HUES48 (cell line): ENCODE measurements at regions not wholly inside any gene's neighbourhood (a gene's known extent, or its start where the extent isn't known, plus 50 kb on each side); places are given as distances from the start of the nearest gene placed in this dataset.

Experiments used
- H3K27ac ChIP-seq: one replicate; pipeline ENCODE4 v1.7.0; 2013; ENCODE audit warnings: low read depth, low read length, inconsistent platforms
- H3K27me3 ChIP-seq: 2 replicates; pipeline ENCODE4 v1.6.1; 2013; ENCODE audit warnings: mild to moderate bottlenecking, low read length; ENCODE audit not compliant: control insufficient read depth, insufficient read depth
- H3K36me3 ChIP-seq: 2 replicates; pipeline ENCODE4 v1.6.1; 2013; ENCODE audit warnings: low read length; ENCODE audit not compliant: control insufficient read depth, insufficient read depth
- H3K4me1 ChIP-seq: 2 replicates; pipeline ENCODE4 v1.6.1; 2013; ENCODE audit warnings: mild to moderate bottlenecking, low read length; ENCODE audit not compliant: control insufficient read depth, insufficient read depth
- H3K4me3 ChIP-seq: 2 replicates; pipeline ENCODE4 v1.5.1; 2013; ENCODE audit warnings: mild to moderate bottlenecking, low read depth, low read length
- H3K9ac ChIP-seq: 2 replicates; pipeline ENCODE4 v1.6.1; 2013; ENCODE audit warnings: mild to moderate bottlenecking, low read depth, low read length, moderate library complexity
- H3K9me3 ChIP-seq: 2 replicates; pipeline ENCODE4 v1.6.1; 2013; ENCODE audit warnings: low read length; ENCODE audit not compliant: control insufficient read depth, insufficient read depth

GRCh38 chr12:13587721-13588390 lies 391.3 kb downstream of the EMP1 start:
- H3K36me3 ChIP-seq, result no peaks in the 10 kb centered on the region
- H3K27me3 ChIP-seq, result no peaks in the 10 kb centered on the region
- H3K27ac ChIP-seq, result no peak overlapping the region
- no peaks in the 10 kb centered on the region for H3K9me3 ChIP-seq
- H3K4me1 ChIP-seq, result peaks cover 25% of the 10 kb centered on the region
- no peak overlapping the region for H3K9ac ChIP-seq
- H3K4me3 ChIP-seq, result peak overlapping the region; percentile 7; the same call in 1 of the 2 replicates

- H3K9me3 ChIP-seq, result no peaks in the 10 kb centered on the region
- no peak overlapping the region for H3K4me3 ChIP-seq
- H3K9ac ChIP-seq, result no peak overlapping the region
- H3K4me1 ChIP-seq, result peaks cover 26% of the 10 kb centered on the region
- no peak overlapping the region for H3K27ac ChIP-seq
- H3K27me3 ChIP-seq, result no peaks in the 10 kb centered on the region
- no peaks in the 10 kb centered on the region for H3K36me3 ChIP-seq
These were observed 389.8 kb downstream of the EMP1 start for GRCh38 chr12:13586361-13586760.

- Histone ChIP-seq H3K4me3 (no peak overlapping the region), H3K27me3 (no peaks in the 10 kb centered on the region), H3K4me1 (peaks cover 26% of the 10 kb centered on the region), H3K27ac (no peak overlapping the region), H3K9me3 (no peaks in the 10 kb centered on the region), H3K36me3 (no peaks in the 10 kb centered on the region), H3K9ac (no peak overlapping the region)
These were observed 388.0 kb downstream of the EMP1 start for GRCh38 chr12:13584541-13584940.

GRCh38 chr12:13583630-13584029 lies 387.1 kb downstream of the EMP1 start:
- Histone ChIP-seq H3K9ac (no peak overlapping the region), H3K27ac (no peak overlapping the region), H3K27me3 (no peaks in the 10 kb centered on the region), H3K36me3 (no peaks in the 10 kb centered on the region), H3K9me3 (no peaks in the 10 kb centered on the region), H3K4me3 (no peak overlapping the region), H3K4me1 (peaks cover 23% of the 10 kb centered on the region)

- Histone ChIP-seq H3K27ac (no peak overlapping the region), H3K9me3 (no peaks in the 10 kb centered on the region), H3K27me3 (no peaks in the 10 kb centered on the region), H3K4me1 (peaks cover 12% of the 10 kb centered on the region), H3K4me3 (no peak overlapping the region), H3K36me3 (no peaks in the 10 kb centered on the region), H3K9ac (no peak overlapping the region)
These were observed 385.9 kb downstream of the EMP1 start for GRCh38 chr12:13582421-13582820.

- H3K4me3 ChIP-seq, result no peak overlapping the region
- H3K9me3 ChIP-seq, result no peaks in the 10 kb centered on the region
- H3K9ac ChIP-seq, result no peak overlapping the region
- no peaks in the 10 kb centered on the region for H3K27me3 ChIP-seq
- no peaks in the 10 kb centered on the region for H3K36me3 ChIP-seq
- peaks cover 12% of the 10 kb centered on the region for H3K4me1 ChIP-seq
- no peak overlapping the region for H3K27ac ChIP-seq
These were observed 384.5 kb downstream of the EMP1 start for GRCh38 chr12:13581031-13581430.

GRCh38 chr12:13580206-13580605 lies 383.7 kb downstream of the EMP1 start:
- no peaks in the 10 kb centered on the region for H3K36me3 ChIP-seq
- H3K27me3 ChIP-seq, result no peaks in the 10 kb centered on the region
- peaks cover 12% of the 10 kb centered on the region for H3K4me1 ChIP-seq
- H3K4me3 ChIP-seq, result no peak overlapping the region
- H3K9ac ChIP-seq, result no peak overlapping the region
- no peaks in the 10 kb centered on the region for H3K9me3 ChIP-seq
- H3K27ac ChIP-seq, result no peak overlapping the region

GRCh38 chr12:13576935-13577500 lies 380.5 kb downstream of the EMP1 start:
- Histone ChIP-seq H3K4me1 (no peaks in the 10 kb centered on the region), H3K4me3 (no peak overlapping the region), H3K9me3 (no peaks in the 10 kb centered on the region), H3K9ac (no peak overlapping the region), H3K27ac (no peak overlapping the region), H3K36me3 (no peaks in the 10 kb centered on the region), H3K27me3 (no peaks in the 10 kb centered on the region)

- no peak overlapping the region for H3K4me3 ChIP-seq
- H3K36me3 ChIP-seq, result no peaks in the 10 kb centered on the region
- H3K27ac ChIP-seq, result no peak overlapping the region
- H3K4me1 ChIP-seq, result no peaks in the 10 kb centered on the region
- H3K9ac ChIP-seq, result no peak overlapping the region
- H3K9me3 ChIP-seq, result no peaks in the 10 kb centered on the region
- no peaks in the 10 kb centered on the region for H3K27me3 ChIP-seq
These were observed 377.3 kb downstream of the EMP1 start for GRCh38 chr12:13573698-13574321.

GRCh38 chr12:13571035-13571434 lies 374.5 kb downstream of the EMP1 start:
- Histone ChIP-seq H3K4me1 (no peaks in the 10 kb centered on the region), H3K27me3 (no peaks in the 10 kb centered on the region), H3K9ac (no peak overlapping the region), H3K27ac (no peak overlapping the region), H3K4me3 (no peak overlapping the region), H3K9me3 (no peaks in the 10 kb centered on the region), H3K36me3 (no peaks in the 10 kb centered on the region)

- Histone ChIP-seq H3K9ac (no peak overlapping the region), H3K9me3 (no peaks in the 10 kb centered on the region), H3K4me3 (no peak overlapping the region), H3K4me1 (no peaks in the 10 kb centered on the region), H3K27me3 (no peaks in the 10 kb centered on the region), H3K27ac (no peak overlapping the region), H3K36me3 (no peaks in the 10 kb centered on the region)
These were observed 373.6 kb downstream of the EMP1 start for GRCh38 chr12:13570005-13570694.
